ENCODE measurements at regions not wholly inside any gene's neighbourhood (a gene's known extent, or its start where the extent isn't known, plus 50 kb on each side); places are given as distances from the start of the nearest gene placed in this dataset.

DNA sequence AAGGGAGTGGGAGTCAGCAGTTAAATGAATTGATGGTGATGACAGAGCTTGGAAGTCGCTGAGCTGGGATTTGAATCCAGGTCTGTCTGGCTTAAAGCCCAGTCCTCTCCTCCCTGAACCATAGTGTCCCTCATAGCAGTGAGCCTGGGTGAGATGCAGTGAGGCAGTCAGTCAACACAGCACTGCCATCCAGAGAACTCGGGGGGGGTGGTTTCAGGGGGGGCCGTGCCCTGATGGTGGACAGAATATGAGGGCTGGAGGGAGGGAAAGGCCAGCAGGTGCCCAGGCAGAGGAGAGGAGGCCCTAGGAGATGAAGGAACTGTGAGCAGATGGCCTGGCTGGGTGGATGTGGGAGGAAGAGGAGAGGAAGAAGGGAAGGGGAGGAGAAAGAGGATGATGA is 405.6 kb downstream of the PTPRU start (continued):
- TF ChIP-seq ZNF558 (CRISPR knock-in tag; IDR thresholded peaks at IDR 0.05; ENCODE audit: borderline replicate concordance) (no peak), DPF2 (CRISPR knock-in tag; IDR thresholded peaks at IDR 0.05; ENCODE audit: borderline replicate concordance, low read depth) (no peak), ZNF550 (CRISPR knock-in tag; IDR thresholded peaks at IDR 0.05; ENCODE audit: borderline replicate concordance) (no peak), MTA1 (CRISPR knock-in tag; IDR thresholded peaks at IDR 0.05; ENCODE audit: borderline replicate concordance) (no peak), SP2 (CRISPR knock-in tag; IDR thresholded peaks at IDR 0.05) (no peak)
- TF ChIP-seq, protein P1, sequence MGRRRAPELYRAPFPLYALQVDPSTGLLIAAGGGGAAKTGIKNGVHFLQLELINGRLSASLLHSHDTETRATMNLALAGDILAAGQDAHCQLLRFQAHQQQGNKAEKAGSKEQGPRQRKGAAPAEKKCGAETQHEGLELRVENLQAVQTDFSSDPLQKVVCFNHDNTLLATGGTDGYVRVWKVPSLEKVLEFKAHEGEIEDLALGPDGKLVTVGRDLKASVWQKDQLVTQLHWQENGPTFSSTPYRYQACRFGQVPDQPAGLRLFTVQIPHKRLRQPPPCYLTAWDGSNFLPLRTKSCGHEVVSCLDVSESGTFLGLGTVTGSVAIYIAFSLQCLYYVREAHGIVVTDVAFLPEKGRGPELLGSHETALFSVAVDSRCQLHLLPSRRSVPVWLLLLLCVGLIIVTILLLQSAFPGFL (CRISPR knock-in tag; IDR thresholded peaks at IDR 0.05): no peak
- TF ChIP-seq, protein P2, sequence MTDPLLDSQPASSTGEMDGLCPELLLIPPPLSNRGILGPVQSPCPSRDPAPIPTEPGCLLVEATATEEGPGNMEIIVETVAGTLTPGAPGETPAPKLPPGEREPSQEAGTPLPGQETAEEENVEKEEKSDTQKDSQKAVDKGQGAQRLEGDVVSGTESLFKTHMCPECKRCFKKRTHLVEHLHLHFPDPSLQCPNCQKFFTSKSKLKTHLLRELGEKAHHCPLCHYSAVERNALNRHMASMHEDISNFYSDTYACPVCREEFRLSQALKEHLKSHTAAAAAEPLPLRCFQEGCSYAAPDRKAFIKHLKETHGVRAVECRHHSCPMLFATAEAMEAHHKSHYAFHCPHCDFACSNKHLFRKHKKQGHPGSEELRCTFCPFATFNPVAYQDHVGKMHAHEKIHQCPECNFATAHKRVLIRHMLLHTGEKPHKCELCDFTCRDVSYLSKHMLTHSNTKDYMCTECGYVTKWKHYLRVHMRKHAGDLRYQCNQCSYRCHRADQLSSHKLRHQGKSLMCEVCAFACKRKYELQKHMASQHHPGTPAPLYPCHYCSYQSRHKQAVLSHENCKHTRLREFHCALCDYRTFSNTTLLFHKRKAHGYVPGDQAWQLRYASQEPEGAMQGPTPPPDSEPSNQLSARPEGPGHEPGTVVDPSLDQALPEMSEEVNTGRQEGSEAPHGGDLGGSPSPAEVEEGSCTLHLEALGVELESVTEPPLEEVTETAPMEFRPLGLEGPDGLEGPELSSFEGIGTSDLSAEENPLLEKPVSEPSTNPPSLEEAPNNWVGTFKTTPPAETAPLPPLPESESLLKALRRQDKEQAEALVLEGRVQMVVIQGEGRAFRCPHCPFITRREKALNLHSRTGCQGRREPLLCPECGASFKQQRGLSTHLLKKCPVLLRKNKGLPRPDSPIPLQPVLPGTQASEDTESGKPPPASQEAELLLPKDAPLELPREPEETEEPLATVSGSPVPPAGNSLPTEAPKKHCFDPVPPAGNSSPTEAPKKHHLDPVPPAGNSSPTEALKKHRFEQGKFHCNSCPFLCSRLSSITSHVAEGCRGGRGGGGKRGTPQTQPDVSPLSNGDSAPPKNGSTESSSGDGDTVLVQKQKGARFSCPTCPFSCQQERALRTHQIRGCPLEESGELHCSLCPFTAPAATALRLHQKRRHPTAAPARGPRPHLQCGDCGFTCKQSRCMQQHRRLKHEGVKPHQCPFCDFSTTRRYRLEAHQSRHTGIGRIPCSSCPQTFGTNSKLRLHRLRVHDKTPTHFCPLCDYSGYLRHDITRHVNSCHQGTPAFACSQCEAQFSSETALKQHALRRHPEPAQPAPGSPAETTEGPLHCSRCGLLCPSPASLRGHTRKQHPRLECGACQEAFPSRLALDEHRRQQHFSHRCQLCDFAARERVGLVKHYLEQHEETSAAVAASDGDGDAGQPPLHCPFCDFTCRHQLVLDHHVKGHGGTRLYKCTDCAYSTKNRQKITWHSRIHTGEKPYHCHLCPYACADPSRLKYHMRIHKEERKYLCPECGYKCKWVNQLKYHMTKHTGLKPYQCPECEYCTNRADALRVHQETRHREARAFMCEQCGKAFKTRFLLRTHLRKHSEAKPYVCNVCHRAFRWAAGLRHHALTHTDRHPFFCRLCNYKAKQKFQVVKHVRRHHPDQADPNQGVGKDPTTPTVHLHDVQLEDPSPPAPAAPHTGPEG (CRISPR knock-in tag; IDR thresholded peaks at IDR 0.05): no peak
